HL-60 (cell line): ENCODE measurements at regions not wholly inside any gene's neighbourhood (a gene's known extent, or its start where the extent isn't known, plus 50 kb on each side); places are given as distances from the start of the nearest gene placed in this dataset.

Source experiments
- POLR2AphosphoS5 ChIP-seq: IDR thresholded peaks from 2 replicates; pipeline ENCODE4 v1.6.1; 2012; ENCODE audit warnings: low read depth
- SPI1 ChIP-seq: IDR thresholded peaks from 2 replicates; pipeline ENCODE4 v1.6.1; 2012; ENCODE audit warnings: low read depth, mild to moderate bottlenecking, borderline replicate concordance
- TF ChIP-seq, protein P1 (sequence below): IDR thresholded peaks from one replicate; pipeline ENCODE4 v1.5.1; 2011; ENCODE audit warnings: low read length, control low read depth, inconsistent platforms; ENCODE audit not compliant: insufficient read depth
- TF ChIP-seq, protein P2 (sequence below): IDR thresholded peaks from 2 replicates; pipeline ENCODE4 v1.6.1; 2012; ENCODE audit warnings: low read depth; ENCODE audit not compliant: insufficient replicate concordance

DNA sequence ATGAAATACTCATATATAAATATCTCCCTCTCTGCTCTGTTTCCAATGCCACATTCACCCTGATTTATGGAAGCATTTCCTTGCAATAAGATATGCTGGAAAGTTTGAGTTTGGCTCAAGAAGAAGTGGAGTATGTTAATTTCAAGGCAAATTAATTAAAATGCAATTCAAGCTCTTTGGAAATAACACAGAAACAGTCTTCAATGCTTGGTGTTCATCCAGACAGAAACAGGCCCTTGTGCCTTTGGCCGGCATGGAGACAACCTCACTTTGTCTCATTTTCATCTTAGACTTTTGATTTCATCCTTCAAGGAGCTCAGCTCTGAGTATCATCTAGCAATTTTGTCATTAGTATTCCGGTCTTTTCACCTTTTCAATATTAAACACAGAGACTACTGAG, 210.0 kb downstream of the C16orf95 start:
- TF ChIP-seq POLR2AphosphoS5 (no peak), SPI1 (no peak)
- TF ChIP-seq, protein P1, sequence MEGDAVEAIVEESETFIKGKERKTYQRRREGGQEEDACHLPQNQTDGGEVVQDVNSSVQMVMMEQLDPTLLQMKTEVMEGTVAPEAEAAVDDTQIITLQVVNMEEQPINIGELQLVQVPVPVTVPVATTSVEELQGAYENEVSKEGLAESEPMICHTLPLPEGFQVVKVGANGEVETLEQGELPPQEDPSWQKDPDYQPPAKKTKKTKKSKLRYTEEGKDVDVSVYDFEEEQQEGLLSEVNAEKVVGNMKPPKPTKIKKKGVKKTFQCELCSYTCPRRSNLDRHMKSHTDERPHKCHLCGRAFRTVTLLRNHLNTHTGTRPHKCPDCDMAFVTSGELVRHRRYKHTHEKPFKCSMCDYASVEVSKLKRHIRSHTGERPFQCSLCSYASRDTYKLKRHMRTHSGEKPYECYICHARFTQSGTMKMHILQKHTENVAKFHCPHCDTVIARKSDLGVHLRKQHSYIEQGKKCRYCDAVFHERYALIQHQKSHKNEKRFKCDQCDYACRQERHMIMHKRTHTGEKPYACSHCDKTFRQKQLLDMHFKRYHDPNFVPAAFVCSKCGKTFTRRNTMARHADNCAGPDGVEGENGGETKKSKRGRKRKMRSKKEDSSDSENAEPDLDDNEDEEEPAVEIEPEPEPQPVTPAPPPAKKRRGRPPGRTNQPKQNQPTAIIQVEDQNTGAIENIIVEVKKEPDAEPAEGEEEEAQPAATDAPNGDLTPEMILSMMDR, result no peak
- TF ChIP-seq, protein P2, sequence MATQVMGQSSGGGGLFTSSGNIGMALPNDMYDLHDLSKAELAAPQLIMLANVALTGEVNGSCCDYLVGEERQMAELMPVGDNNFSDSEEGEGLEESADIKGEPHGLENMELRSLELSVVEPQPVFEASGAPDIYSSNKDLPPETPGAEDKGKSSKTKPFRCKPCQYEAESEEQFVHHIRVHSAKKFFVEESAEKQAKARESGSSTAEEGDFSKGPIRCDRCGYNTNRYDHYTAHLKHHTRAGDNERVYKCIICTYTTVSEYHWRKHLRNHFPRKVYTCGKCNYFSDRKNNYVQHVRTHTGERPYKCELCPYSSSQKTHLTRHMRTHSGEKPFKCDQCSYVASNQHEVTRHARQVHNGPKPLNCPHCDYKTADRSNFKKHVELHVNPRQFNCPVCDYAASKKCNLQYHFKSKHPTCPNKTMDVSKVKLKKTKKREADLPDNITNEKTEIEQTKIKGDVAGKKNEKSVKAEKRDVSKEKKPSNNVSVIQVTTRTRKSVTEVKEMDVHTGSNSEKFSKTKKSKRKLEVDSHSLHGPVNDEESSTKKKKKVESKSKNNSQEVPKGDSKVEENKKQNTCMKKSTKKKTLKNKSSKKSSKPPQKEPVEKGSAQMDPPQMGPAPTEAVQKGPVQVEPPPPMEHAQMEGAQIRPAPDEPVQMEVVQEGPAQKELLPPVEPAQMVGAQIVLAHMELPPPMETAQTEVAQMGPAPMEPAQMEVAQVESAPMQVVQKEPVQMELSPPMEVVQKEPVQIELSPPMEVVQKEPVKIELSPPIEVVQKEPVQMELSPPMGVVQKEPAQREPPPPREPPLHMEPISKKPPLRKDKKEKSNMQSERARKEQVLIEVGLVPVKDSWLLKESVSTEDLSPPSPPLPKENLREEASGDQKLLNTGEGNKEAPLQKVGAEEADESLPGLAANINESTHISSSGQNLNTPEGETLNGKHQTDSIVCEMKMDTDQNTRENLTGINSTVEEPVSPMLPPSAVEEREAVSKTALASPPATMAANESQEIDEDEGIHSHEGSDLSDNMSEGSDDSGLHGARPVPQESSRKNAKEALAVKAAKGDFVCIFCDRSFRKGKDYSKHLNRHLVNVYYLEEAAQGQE, result no peak
